Effector memory CD8-positive, alpha-beta T cell (primary cell): ENCODE measurements at regions not wholly inside any gene's neighbourhood (a gene's known extent, or its start where the extent isn't known, plus 50 kb on each side); places are given as distances from the start of the nearest gene placed in this dataset.

ENCODE experiments used
- ATAC-seq: fragments of 150-1000 bp; cut with Tn5 transposase; replicated peaks from 2 replicates; pipeline ENCODE4 v1.10.0; 2021; ENCODE audit warnings: mild to moderate bottlenecking, moderate library complexity
- DNase-seq, 3 experiments: peaks; one replicate each; pipeline ENCODE4 v3.0.0; 2021
- H3K27ac Mint-ChIP-seq, 2 donors: one replicate each; pipeline ENCODE4 v1.8.0; 2022; ENCODE audit warnings: mild to moderate bottlenecking in 2 of 2, mixed read lengths in 2 of 2, moderate library complexity in 2 of 2
- H3K27me3 Mint-ChIP-seq, 2 donors: one replicate each; pipeline ENCODE4 v1.8.0; 2022; ENCODE audit warnings: mixed read lengths in 2 of 2
- H3K36me3 Mint-ChIP-seq: one replicate; pipeline ENCODE4 v1.8.0; 2022; ENCODE audit warnings: mild to moderate bottlenecking, moderate library complexity, mixed read lengths; ENCODE audit not compliant: insufficient read depth
- H3K4me1 Mint-ChIP-seq, 2 donors: one replicate each; pipeline ENCODE4 v1.8.0; 2022; ENCODE audit warnings: low read depth in 2 of 2, mixed read lengths in 2 of 2
- H3K4me3 Mint-ChIP-seq, 2 donors: one replicate each; pipeline ENCODE4 v1.8.0; 2022; ENCODE audit warnings: mild to moderate bottlenecking in 2 of 2, mixed read lengths in 2 of 2, moderate library complexity in 2 of 2
- H3K9me3 Mint-ChIP-seq, 2 donors: one replicate each; pipeline ENCODE4 v1.8.0; 2022; ENCODE audit warnings: mixed read lengths in 2 of 2

- no peak for DNase-seq
- peaks cover 6 to 9% of the 10 kb centered on the region in 2 donors for H3K4me1 Mint-ChIP-seq
- no peaks in the 10 kb centered on the region for H3K36me3 Mint-ChIP-seq
- no peak overlapping the region for H3K27ac Mint-ChIP-seq
- H3K4me3 Mint-ChIP-seq, result no peak overlapping the region
- peaks cover 12 to 27% of the 10 kb centered on the region in 2 donors for H3K27me3 Mint-ChIP-seq
- H3K9me3 Mint-ChIP-seq, result no peaks in the 10 kb centered on the region
- ATAC-seq, result no peak
Measured at GRCh38 chr17:33668516-33668915, 375.4 kb upstream of the ASIC2 start.

GRCh38 chr17:33671491-33671890, 378.4 kb upstream of the ASIC2 start:
- Mint-ChIP-seq H3K4me3 (no peak overlapping the region), H3K27ac (no peak overlapping the region), H3K36me3 (no peaks in the 10 kb centered on the region), H3K4me1 (peaks cover 6 to 10% of the 10 kb centered on the region in 2 donors), H3K27me3 (peaks cover 13 to 17% of the 10 kb centered on the region in 2 donors), H3K9me3 (no peaks in the 10 kb centered on the region)
- ATAC-seq (no peak), DNase-seq (no peak)

GRCh38 chr17:33674685-33675084, 381.6 kb upstream of the ASIC2 start:
- peak; percentile 63 for ATAC-seq
- no peak overlapping the region for H3K4me3 Mint-ChIP-seq
- peak; percentile 13 to 40 (median 17) for DNase-seq
- peaks cover 13 to 23% of the 10 kb centered on the region in 2 donors for H3K27me3 Mint-ChIP-seq
- peaks cover 0 to 2% of the 10 kb centered on the region in 2 donors for H3K4me1 Mint-ChIP-seq
- H3K9me3 Mint-ChIP-seq, result no peaks in the 10 kb centered on the region
- H3K36me3 Mint-ChIP-seq, result no peaks in the 10 kb centered on the region
- no peak overlapping the region for H3K27ac Mint-ChIP-seq

- H3K4me1 Mint-ChIP-seq, result peaks cover 0 to 2% of the 10 kb centered on the region in 2 donors
- ATAC-seq (no peak), DNase-seq (no peak)
- no peak overlapping the region for H3K4me3 Mint-ChIP-seq
- no peaks in the 10 kb centered on the region for H3K36me3 Mint-ChIP-seq
- no peaks in the 10 kb centered on the region for H3K9me3 Mint-ChIP-seq
- H3K27me3 Mint-ChIP-seq, result peaks cover 16 to 25% of the 10 kb centered on the region in 2 donors
- H3K27ac Mint-ChIP-seq, result no peak overlapping the region
Measured at GRCh38 chr17:33676444-33676843, 383.3 kb upstream of the ASIC2 start.

GRCh38 chr17:33679595-33679994, 386.5 kb upstream of the ASIC2 start:
- H3K4me3 Mint-ChIP-seq, result no peak overlapping the region
- peaks cover 8 to 14% of the 10 kb centered on the region in 2 donors for H3K27me3 Mint-ChIP-seq
- ATAC-seq (no peak), DNase-seq (no peak)
- no peaks in the 10 kb centered on the region for H3K36me3 Mint-ChIP-seq
- peaks cover 0 to 2% of the 10 kb centered on the region in 2 donors for H3K4me1 Mint-ChIP-seq
- H3K27ac Mint-ChIP-seq, result no peak overlapping the region
- no peaks in the 10 kb centered on the region for H3K9me3 Mint-ChIP-seq

GRCh38 chr17:33680472-33680871, 387.4 kb upstream of the ASIC2 start:
- peaks cover 0 to 3% of the 10 kb centered on the region in 2 donors for H3K9me3 Mint-ChIP-seq
- H3K4me1 Mint-ChIP-seq, result no peaks in the 10 kb centered on the region
- ATAC-seq (no peak), DNase-seq (no peak)
- H3K27ac Mint-ChIP-seq, result no peak overlapping the region
- peaks cover 14 to 19% of the 10 kb centered on the region in 2 donors for H3K27me3 Mint-ChIP-seq
- no peaks in the 10 kb centered on the region for H3K36me3 Mint-ChIP-seq
- no peak overlapping the region for H3K4me3 Mint-ChIP-seq

GRCh38 chr17:33682599-33682998, 389.5 kb upstream of the ASIC2 start:
- Mint-ChIP-seq H3K36me3 (no peaks in the 10 kb centered on the region), H3K4me1 (no peaks in the 10 kb centered on the region), H3K9me3 (peaks cover 0 to 3% of the 10 kb centered on the region in 2 donors), H3K27me3 (peaks cover 17 to 20% of the 10 kb centered on the region in 2 donors), H3K4me3 (no peak overlapping the region), H3K27ac (no peak overlapping the region)
- no peak for ATAC-seq
- DNase-seq, result no peak

- peaks cover 32 to 42% of the 10 kb centered on the region in 2 donors for H3K27me3 Mint-ChIP-seq
- peaks cover 0 to 3% of the 10 kb centered on the region in 2 donors for H3K9me3 Mint-ChIP-seq
- no peak for DNase-seq
- no peak overlapping the region for H3K4me3 Mint-ChIP-seq
- no peaks in the 10 kb centered on the region for H3K36me3 Mint-ChIP-seq
- H3K27ac Mint-ChIP-seq, result no peak overlapping the region
- no peak for ATAC-seq
- no peaks in the 10 kb centered on the region for H3K4me1 Mint-ChIP-seq
Measured at GRCh38 chr17:33684735-33685134, 391.6 kb upstream of the ASIC2 start.

- Mint-ChIP-seq H3K27me3 (peaks cover 24 to 42% of the 10 kb centered on the region in 2 donors), H3K4me3 (no peak overlapping the region), H3K36me3 (no peaks in the 10 kb centered on the region), H3K9me3 (peaks cover 0 to 3% of the 10 kb centered on the region in 2 donors), H3K27ac (no peak overlapping the region), H3K4me1 (no peaks in the 10 kb centered on the region)
- no peak for ATAC-seq
- DNase-seq, result no peak
Measured at GRCh38 chr17:33686171-33686570, 393.1 kb upstream of the ASIC2 start.

- no peak for DNase-seq
- Mint-ChIP-seq H3K27me3 (peaks cover 24 to 35% of the 10 kb centered on the region in 2 donors), H3K4me3 (no peak overlapping the region), H3K27ac (no peak overlapping the region), H3K4me1 (no peaks in the 10 kb centered on the region), H3K36me3 (no peaks in the 10 kb centered on the region), H3K9me3 (peaks cover 0 to 3% of the 10 kb centered on the region in 2 donors)
- ATAC-seq, result no peak
Measured at GRCh38 chr17:33687831-33688230, 394.7 kb upstream of the ASIC2 start.

- Mint-ChIP-seq H3K4me3 (no peak overlapping the region), H3K27me3 (peaks cover 31 to 38% of the 10 kb centered on the region in 2 donors), H3K9me3 (peaks cover 0 to 3% of the 10 kb centered on the region in 2 donors), H3K36me3 (no peaks in the 10 kb centered on the region), H3K4me1 (no peaks in the 10 kb centered on the region), H3K27ac (no peak overlapping the region)
- no peak for DNase-seq
- ATAC-seq, result no peak
Measured at GRCh38 chr17:33688771-33689170, 395.7 kb upstream of the ASIC2 start.

- no peak overlapping the region for H3K27ac Mint-ChIP-seq
- no peak for ATAC-seq
Measured at GRCh38 chr17:33689725-33690124, 396.6 kb upstream of the ASIC2 start.

GRCh38 chr17:33695431-33695830, 402.3 kb upstream of the ASIC2 start:
- Mint-ChIP-seq H3K27ac (no peak overlapping the region), H3K9me3 (no peaks in the 10 kb centered on the region), H3K27me3 (peaks cover 27 to 48% of the 10 kb centered on the region in 2 donors), H3K4me1 (no peaks in the 10 kb centered on the region), H3K36me3 (no peaks in the 10 kb centered on the region), H3K4me3 (no peak overlapping the region)
- DNase-seq, result no peak
- no peak for ATAC-seq

More at GRCh38 chr17:33689725-33690124, 396.6 kb upstream of the ASIC2 start:
- no peaks in the 10 kb centered on the region for H3K36me3 Mint-ChIP-seq
- H3K4me3 Mint-ChIP-seq, result no peak overlapping the region
- peaks cover 0 to 3% of the 10 kb centered on the region in 2 donors for H3K9me3 Mint-ChIP-seq
- peaks cover 41 to 47% of the 10 kb centered on the region in 2 donors for H3K27me3 Mint-ChIP-seq
- H3K4me1 Mint-ChIP-seq, result no peaks in the 10 kb centered on the region
- no peak for DNase-seq

- no peaks in the 10 kb centered on the region for H3K36me3 Mint-ChIP-seq
- ATAC-seq, result no peak
- H3K9me3 Mint-ChIP-seq, result no peaks in the 10 kb centered on the region
- no peaks in the 10 kb centered on the region for H3K4me1 Mint-ChIP-seq
- no peak overlapping the region for H3K27ac Mint-ChIP-seq
- no peak overlapping the region for H3K4me3 Mint-ChIP-seq
- DNase-seq, result no peak
- peaks cover 32 to 52% of the 10 kb centered on the region in 2 donors for H3K27me3 Mint-ChIP-seq
Measured at GRCh38 chr17:33696102-33696501, 403.0 kb upstream of the ASIC2 start.

- Mint-ChIP-seq H3K36me3 (no peaks in the 10 kb centered on the region), H3K27ac (no peak overlapping the region), H3K4me3 (no peak overlapping the region), H3K4me1 (no peaks in the 10 kb centered on the region), H3K27me3 (peaks cover 32 to 57% of the 10 kb centered on the region in 2 donors), H3K9me3 (no peaks in the 10 kb centered on the region)
- DNase-seq (no peak), ATAC-seq (no peak)
Measured at GRCh38 chr17:33697557-33697956, 404.5 kb upstream of the ASIC2 start.
